ENCODE measurements at regions not wholly inside any gene's neighbourhood (a gene's known extent, or its start where the extent isn't known, plus 50 kb on each side); places are given as distances from the start of the nearest gene placed in this dataset.

- no peak overlapping the region for H3K4me3 ChIP-seq (ENCODE audit: low read depth, low read length)
- DNase-seq (ENCODE audit: low read depth): no peak
- no peak for TF ChIP-seq CTCF (IDR thresholded peaks at IDR 0.05; ENCODE audit: control insufficient read depth, extremely low read depth, insufficient read depth)
Observed at GRCh38 chr9:18238752-18239447, 235.1 kb upstream of the ADAMTSL1 start.

- TF ChIP-seq CTCF (IDR thresholded peaks at IDR 0.05; ENCODE audit: control insufficient read depth, extremely low read depth, insufficient read depth): no peak
- no peak overlapping the region for H3K4me3 ChIP-seq (ENCODE audit: low read depth, low read length)
- DNase-seq (ENCODE audit: low read depth): no peak
Observed at GRCh38 chr9:18240213-18240612, 233.7 kb upstream of the ADAMTSL1 start.

- no peak for DNase-seq (ENCODE audit: low read depth)
- TF ChIP-seq CTCF (IDR thresholded peaks at IDR 0.05; ENCODE audit: control insufficient read depth, extremely low read depth, insufficient read depth): peak; percentile 35
Observed at GRCh38 chr9:18245911-18246310, 228.0 kb upstream of the ADAMTSL1 start.

GRCh38 chr9:18250053-18250452 lies 223.9 kb upstream of the ADAMTSL1 start:
- H3K4me3 ChIP-seq (ENCODE audit: low read depth, low read length): no peak overlapping the region
- DNase-seq (ENCODE audit: low read depth): no peak
- TF ChIP-seq CTCF (IDR thresholded peaks at IDR 0.05; ENCODE audit: control insufficient read depth, extremely low read depth, insufficient read depth): no peak

More at GRCh38 chr9:18245911-18246310, 228.0 kb upstream of the ADAMTSL1 start:
- H3K4me3 ChIP-seq (ENCODE audit: low read depth, low read length): no peak overlapping the region

GRCh38 chr9:18253950-18254349 lies 220.0 kb upstream of the ADAMTSL1 start:
- TF ChIP-seq CTCF (IDR thresholded peaks at IDR 0.05; ENCODE audit: control insufficient read depth, extremely low read depth, insufficient read depth): no peak
- no peak for DNase-seq (ENCODE audit: low read depth)
- no peak overlapping the region for H3K4me3 ChIP-seq (ENCODE audit: low read depth, low read length)

GRCh38 chr9:18255158-18255629 lies 218.8 kb upstream of the ADAMTSL1 start:
- DNase-seq (ENCODE audit: low read depth): peak; percentile 37
- H3K4me3 ChIP-seq (ENCODE audit: low read depth, low read length): no peak overlapping the region
- TF ChIP-seq CTCF (IDR thresholded peaks at IDR 0.05; ENCODE audit: control insufficient read depth, extremely low read depth, insufficient read depth): peak; percentile 85

- no peak overlapping the region for H3K4me3 ChIP-seq (ENCODE audit: low read depth, low read length)
- no peak for DNase-seq (ENCODE audit: low read depth)
- TF ChIP-seq CTCF (IDR thresholded peaks at IDR 0.05; ENCODE audit: control insufficient read depth, extremely low read depth, insufficient read depth): no peak
Observed at GRCh38 chr9:18255747-18256146, 218.2 kb upstream of the ADAMTSL1 start.

Measured in LNCaP clone FGC (cell line).